ENCODE measurements at regions not wholly inside any gene's neighbourhood (a gene's known extent, or its start where the extent isn't known, plus 50 kb on each side); places are given as distances from the start of the nearest gene placed in this dataset.

- FAIRE-seq = no peak
- no peak for DNase-seq (ENCODE audit: low spot score in 2 of 2)
These were observed 879.4 kb downstream of the BCL11A start for GRCh38 chr2:59674100-59674499.

DNA sequence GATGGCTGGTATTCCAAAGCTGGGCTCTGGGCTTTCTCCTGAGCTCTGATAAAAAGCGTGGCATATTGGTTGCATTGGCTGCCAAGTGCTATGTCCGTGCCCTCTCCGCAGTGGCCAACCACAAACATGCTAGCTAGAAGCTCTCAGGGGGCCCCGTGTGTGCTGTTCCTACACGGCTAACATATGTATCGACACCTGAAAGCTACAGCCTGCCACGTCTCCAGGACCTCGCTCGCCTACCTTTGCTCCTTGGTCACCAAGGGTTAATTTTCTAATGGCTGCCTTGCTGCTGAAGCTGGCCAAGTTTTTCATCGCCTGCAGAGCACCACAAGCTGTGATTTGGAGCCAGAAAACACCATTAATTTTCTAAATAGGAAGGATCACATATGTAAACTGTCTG lies 888.4 kb downstream of the BCL11A start:
- no peak for DNase-seq (ENCODE audit: low spot score in 2 of 2)
- no peak for FAIRE-seq

DNA sequence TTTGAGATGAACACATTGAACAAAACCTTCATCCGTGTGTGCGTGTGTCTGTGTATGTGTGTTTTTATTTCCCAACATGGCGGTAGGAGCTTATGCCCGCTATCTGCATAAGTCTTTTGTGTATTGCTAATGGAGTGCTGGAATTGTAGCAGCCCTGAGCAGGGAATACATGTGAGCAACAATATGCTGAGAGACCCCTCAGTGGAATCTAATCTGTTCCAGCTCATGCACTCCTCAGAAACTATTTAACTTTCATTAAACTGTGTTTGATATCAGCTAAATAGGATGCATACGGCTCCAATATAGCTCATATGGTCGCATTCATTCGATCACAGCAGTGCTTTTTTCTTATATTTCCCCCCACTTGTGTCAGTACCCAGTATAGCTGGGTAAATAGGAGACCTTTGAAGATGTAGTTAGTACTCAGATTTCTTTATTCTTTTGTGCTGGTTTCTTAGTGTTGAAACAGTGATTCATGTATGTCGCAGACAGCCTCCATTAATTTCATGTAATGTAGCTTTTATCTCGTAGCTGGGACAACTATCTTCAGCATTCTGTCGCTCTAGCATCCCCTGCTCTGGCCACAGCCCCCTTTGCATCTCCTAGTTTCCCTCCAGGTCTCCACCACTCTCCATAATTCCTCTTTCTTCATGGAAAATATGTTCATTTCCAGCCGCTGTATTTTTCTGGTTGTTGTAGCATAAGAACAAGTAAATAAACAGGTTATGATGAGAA lies 891.2 kb downstream of the BCL11A start:
- no peak for FAIRE-seq

DNA sequence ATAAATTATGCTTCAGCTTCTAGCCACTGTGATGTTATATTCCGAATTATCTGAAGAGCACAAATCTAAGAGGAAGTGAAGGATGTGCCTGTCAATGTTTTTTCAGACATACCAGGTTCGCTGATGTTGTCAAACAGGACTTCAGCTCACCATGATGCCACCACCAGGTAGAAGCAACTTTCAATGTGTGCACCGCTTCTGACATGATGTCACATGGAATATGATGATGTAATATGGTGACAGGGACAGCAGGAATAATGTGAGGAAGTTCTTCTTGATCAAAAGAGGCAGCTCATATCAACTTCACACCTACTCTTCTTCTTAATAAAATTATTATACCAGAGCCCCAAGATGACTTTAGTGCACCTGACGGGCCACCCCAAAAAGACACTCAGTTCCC lies 893.2 kb downstream of the BCL11A start:
- no peak for DNase-seq (ENCODE audit: low spot score in 2 of 2)
- FAIRE-seq = no peak

More for the DNA sequence above, 891.2 kb downstream of the BCL11A start:
- DNase-seq (ENCODE audit: low spot score in 2 of 2) = no peak

GRCh38 chr2:59658906-59659635 lies 894.4 kb downstream of the BCL11A start:
- DNase-seq (ENCODE audit: low spot score in 2 of 2) (no peak), FAIRE-seq (no peak)

- FAIRE-seq = no peak
- no peak for DNase-seq (ENCODE audit: low spot score in 2 of 2)
These were observed 897.6 kb downstream of the BCL11A start for GRCh38 chr2:59655809-59656208.

- no peak for DNase-seq (ENCODE audit: low spot score in 2 of 2)
- no peak for FAIRE-seq
These were observed 898.7 kb downstream of the BCL11A start for GRCh38 chr2:59654710-59655109.

DNA sequence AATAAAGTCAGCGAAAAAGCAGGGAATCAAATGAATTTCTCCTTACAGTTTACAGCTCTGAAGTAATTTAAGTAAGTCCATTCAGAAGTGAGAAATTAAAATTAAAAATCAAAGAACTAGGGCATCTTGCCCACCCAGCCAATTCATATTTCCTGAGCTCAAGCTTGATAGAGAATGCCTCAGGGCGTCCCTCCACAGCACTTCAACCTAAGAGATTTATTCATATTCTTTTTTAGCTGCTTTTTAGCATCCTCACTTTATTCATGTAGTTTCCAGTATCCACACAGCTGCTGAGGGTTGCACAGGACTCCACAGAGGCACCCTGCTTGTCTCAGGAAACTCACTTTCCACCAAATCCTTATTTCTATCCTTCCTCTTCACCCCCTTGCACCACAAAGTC lies 900.3 kb downstream of the BCL11A start:
- DNase-seq (ENCODE audit: low spot score in 2 of 2) (no peak), FAIRE-seq (no peak)

GRCh38 chr2:59630789-59631188 lies 922.7 kb downstream of the BCL11A start:
- DNase-seq (ENCODE audit: low spot score in 2 of 2) = no peak
- FAIRE-seq = no peak

DNA sequence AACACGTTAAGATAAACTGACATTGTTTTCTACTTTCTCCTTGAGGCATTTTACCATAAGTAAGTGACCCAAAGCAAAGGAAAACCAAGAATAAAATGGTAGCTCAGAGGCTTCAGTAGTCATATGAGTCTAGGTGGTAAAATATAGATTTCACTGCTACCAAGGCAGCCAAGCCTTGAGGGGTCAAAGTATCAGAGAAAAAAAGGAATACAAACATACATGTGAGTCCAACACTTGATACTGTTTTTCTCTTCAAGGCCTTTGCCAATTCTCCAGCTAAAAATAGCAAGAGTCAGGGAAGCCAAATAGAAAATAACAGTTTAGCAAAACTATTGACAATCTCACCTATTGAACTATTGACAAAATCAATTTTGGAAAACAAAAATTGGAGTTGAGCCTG lies 925.9 kb downstream of the BCL11A start:
- DNase-seq (ENCODE audit: low spot score in 2 of 2) = no peak
- FAIRE-seq = no peak

- DNase-seq (ENCODE audit: low spot score in 2 of 2) (no peak), FAIRE-seq (no peak)
These were observed 930.7 kb downstream of the BCL11A start for GRCh38 chr2:59622599-59623308.

GRCh38 chr2:59604123-59604522 lies 949.3 kb downstream of the BCL11A start:
- DNase-seq (ENCODE audit: low spot score in 2 of 2) (no peak), FAIRE-seq (no peak)

DNA sequence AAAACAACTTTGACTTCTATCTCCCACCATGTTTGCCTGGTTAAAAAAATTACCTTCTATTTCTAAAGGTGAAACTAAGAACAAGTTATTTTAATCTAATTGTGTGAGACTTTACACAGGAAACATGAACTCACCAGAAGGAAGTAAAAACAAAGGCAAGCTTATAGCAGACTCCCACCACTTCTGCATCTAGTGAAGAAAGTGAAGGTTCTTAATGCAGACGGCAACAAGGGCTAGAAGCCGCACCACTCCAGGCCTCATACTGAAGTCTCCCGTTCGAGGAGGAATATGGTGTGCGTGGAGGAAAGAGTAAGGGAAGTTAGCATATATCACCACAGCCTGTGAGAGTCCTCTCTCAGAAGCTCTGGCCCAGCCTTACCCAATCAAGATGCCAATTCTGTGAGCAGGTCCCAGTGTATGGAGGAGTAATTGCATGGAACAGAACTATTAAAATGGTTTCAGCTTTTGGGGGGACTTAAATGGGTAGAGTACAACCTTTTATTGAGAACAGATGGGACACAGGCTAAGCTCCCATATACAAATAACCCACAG lies 958.7 kb downstream of the BCL11A start:
- FAIRE-seq (no peak), DNase-seq (ENCODE audit: low spot score in 2 of 2) (no peak)

GRCh38 chr2:59590798-59591197 lies 962.7 kb downstream of the BCL11A start:
- no peak for DNase-seq (ENCODE audit: low spot score in 2 of 2)
- no peak for FAIRE-seq

DNA sequence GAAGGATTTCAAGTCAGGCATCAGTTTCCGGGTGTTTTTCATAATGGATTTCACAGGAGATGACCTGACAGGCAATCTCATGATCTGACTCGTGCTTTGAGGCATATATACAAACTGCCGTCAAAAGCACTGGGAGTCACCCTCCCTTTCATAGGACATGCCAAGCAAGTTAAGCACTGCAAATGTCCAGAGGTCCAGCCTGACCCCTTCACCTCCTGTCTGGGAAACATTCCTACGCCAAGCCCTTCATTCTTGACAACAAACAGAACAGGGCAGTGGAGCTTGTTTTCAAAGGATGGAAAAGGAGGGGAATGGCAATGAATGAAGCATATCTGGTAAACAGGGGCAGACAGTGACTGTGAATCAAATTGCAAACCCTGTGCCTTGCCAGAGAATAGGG lies 963.6 kb downstream of the BCL11A start:
- FAIRE-seq (no peak), DNase-seq (ENCODE audit: low spot score in 2 of 2) (no peak)

GRCh38 chr2:59588286-59588685 lies 965.2 kb downstream of the BCL11A start:
- DNase-seq (ENCODE audit: low spot score in 2 of 2) (no peak), FAIRE-seq (no peak)

DNA sequence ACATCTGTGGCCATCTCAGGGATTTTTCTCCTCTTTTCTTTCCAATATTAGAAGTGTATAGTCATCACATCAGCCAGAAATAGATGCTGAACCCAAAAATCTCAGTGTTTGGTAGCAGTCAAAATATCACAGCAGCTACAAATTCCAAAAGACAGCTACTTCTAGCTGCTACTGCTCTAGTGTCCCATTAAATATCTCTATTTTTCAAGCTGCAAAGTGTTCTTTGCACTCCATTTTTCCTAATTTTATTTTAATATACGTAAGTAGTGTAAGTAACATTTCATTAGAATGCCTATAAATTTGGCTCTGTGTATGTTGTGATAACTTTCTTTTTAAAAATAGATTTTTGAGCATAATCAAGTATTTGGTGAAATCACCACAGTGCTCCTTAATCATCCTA lies 967.3 kb downstream of the BCL11A start:
- DNase-seq (ENCODE audit: low spot score in 2 of 2) (no peak), FAIRE-seq (no peak)

DNA sequence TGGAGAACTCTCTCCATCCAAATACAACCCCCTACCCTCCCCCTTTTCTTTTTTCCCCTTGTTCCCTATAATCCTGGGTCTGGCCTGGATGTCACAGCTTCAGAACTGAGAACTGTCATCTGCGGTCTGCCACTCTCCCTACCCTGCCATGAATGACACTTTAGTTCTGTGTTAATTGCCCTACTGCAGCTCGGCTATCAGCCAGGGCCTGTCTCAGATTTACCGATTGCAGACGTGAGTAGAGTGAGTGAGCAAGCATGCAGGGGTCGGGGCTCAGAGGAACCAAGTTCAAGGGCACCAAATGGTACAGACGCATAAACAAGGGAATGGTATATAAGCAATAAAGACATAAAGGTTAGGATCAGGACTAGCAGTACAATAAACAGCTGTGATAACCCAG lies 967.8 kb downstream of the BCL11A start:
- DNase-seq (ENCODE audit: low spot score in 2 of 2) = no peak
- no peak for FAIRE-seq

DNA sequence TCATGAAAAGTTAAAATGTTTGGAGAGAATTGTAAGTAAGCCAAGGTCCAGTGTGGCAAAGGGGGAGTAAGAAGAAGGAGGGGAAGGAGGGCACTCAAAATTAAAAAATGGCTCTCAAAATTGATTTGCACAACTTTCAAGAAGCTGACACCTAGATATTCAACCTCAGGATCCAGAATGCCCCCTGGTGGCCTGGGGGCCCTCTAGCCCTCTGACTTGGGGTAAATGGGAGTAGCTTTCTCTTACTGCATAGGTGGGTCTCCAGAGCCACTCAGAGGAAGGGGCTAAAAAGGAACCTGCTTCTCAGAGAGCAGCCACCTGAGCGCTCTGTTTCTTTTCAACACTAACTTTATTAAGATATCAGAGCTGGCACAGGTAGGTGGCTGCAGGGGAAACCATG lies 968.5 kb downstream of the BCL11A start:
- FAIRE-seq (no peak), DNase-seq (ENCODE audit: low spot score in 2 of 2) (no peak)

- DNase-seq (ENCODE audit: low spot score in 2 of 2) (no peak), FAIRE-seq (no peak)
These were observed 970.2 kb downstream of the BCL11A start for GRCh38 chr2:59583173-59583765.

DNA sequence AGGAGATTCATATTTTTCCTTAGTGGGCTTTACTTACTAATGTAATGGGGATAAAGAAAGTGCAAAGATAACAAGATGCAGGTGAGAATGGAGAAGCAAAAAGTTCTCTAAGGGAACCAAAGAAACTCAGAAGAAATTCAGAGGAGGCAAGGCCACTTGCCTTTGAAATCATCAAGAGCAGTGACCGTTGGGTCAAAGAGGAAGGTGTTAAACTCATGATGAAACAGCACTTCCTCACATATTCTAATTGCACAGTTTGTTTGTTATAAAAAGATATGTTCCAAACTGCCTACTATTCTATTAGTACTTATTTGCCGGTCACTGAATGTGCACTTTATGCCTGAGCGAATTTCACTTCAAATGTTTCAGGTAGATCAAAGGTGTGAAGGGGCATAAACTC lies 975.1 kb downstream of the BCL11A start:
- DNase-seq (ENCODE audit: low spot score in 2 of 2) = no peak
- FAIRE-seq = no peak
